H9 (cell line): ENCODE measurements at regions not wholly inside any gene's neighbourhood (a gene's known extent, or its start where the extent isn't known, plus 50 kb on each side); places are given as distances from the start of the nearest gene placed in this dataset.
"Not testable (repeated sequence)": the region's sequence is repeated elsewhere in the genome, so short reads cannot be mapped to it uniquely, and the experiment has no call there.

Source experiments
- DNase-seq: peaks from one replicate; pipeline ENCODE4 v3.0.0-alpha.2; 2017
- H2AFZ ChIP-seq: one replicate; pipeline ENCODE4 v1.6.1; 2013; ENCODE audit warnings: mild to moderate bottlenecking, low read length, control low read depth, moderate library complexity
- H2AK5ac ChIP-seq: 2 replicates; pipeline ENCODE4 v1.6.1; 2013; ENCODE audit warnings: low read length, control low read depth, mixed read lengths; ENCODE audit not compliant: insufficient read length
- H2BK120ac ChIP-seq: one replicate; pipeline ENCODE4 v1.6.1; 2013; ENCODE audit warnings: low read depth, mild to moderate bottlenecking, low read length, control low read depth, inconsistent platforms; ENCODE audit not compliant: poor library complexity, severe bottlenecking
- H2BK12ac ChIP-seq: 2 replicates; pipeline ENCODE4 v1.6.1; 2013; ENCODE audit warnings: low read length, control low read depth, mixed read lengths, low read depth; ENCODE audit not compliant: insufficient read length
- H2BK15ac ChIP-seq: 2 replicates; pipeline ENCODE4 v1.6.1; 2013; ENCODE audit warnings: low read depth, low read length, control low read depth
- H2BK20ac ChIP-seq: one replicate; pipeline ENCODE4 v1.6.1; 2013; ENCODE audit warnings: low read depth, mild to moderate bottlenecking, low read length, control low read depth, inconsistent platforms; ENCODE audit not compliant: poor library complexity, severe bottlenecking
- H2BK5ac ChIP-seq: 2 replicates; pipeline ENCODE4 v1.6.1; 2013; ENCODE audit warnings: low read length, control low read depth, mixed read lengths; ENCODE audit not compliant: insufficient read length
- H3K14ac ChIP-seq: 2 replicates; pipeline ENCODE4 v1.6.1; 2013; ENCODE audit warnings: low read length, control low read depth; ENCODE audit not compliant: insufficient read depth
- H3K18ac ChIP-seq: 2 replicates; pipeline ENCODE4 v1.6.1; 2013; ENCODE audit warnings: low read depth, mild to moderate bottlenecking, mixed read lengths, low read length, control low read depth; ENCODE audit not compliant: insufficient read length
- H3K23ac ChIP-seq: 2 replicates; pipeline ENCODE4 v1.6.1; 2013; ENCODE audit warnings: low read length, control low read depth, mixed read lengths, low read depth; ENCODE audit not compliant: insufficient read length
- H3K23me2 ChIP-seq: 2 replicates; pipeline ENCODE4 v1.6.1; 2013; ENCODE audit warnings: low read depth, mild to moderate bottlenecking, mixed read lengths, low read length, control low read depth; ENCODE audit not compliant: insufficient read length, poor library complexity, severe bottlenecking
- H3K27ac ChIP-seq: 2 replicates; pipeline ENCODE4 v1.5.1; 2013; ENCODE audit warnings: low read length, control low read depth, mixed read lengths, low read depth; ENCODE audit not compliant: insufficient read length
- H3K27me3 ChIP-seq: 2 replicates; pipeline ENCODE4 v1.6.1; 2013; ENCODE audit warnings: low read length, control low read depth, inconsistent platforms; ENCODE audit not compliant: insufficient read depth
- H3K4ac ChIP-seq: 2 replicates; pipeline ENCODE4 v1.6.1; 2013; ENCODE audit warnings: low read depth, mild to moderate bottlenecking, control low read depth, inconsistent platforms, low read length, moderate library complexity
- H3K4me1 ChIP-seq: 2 replicates; pipeline ENCODE4 v1.6.1; 2013; ENCODE audit warnings: low read length, control low read depth, inconsistent platforms; ENCODE audit not compliant: insufficient read depth
- H3K4me2 ChIP-seq: 2 replicates; pipeline ENCODE4 v1.6.1; 2013; ENCODE audit warnings: low read length, control low read depth, mixed read lengths; ENCODE audit not compliant: insufficient read length, insufficient read depth
- H3K56ac ChIP-seq: 2 replicates; pipeline ENCODE4 v1.6.1; 2013; ENCODE audit warnings: low read depth, mild to moderate bottlenecking, mixed read lengths, low read length, control low read depth; ENCODE audit not compliant: insufficient read length
- H3K79me1 ChIP-seq: 2 replicates; pipeline ENCODE4 v1.6.1; 2013; ENCODE audit warnings: low read depth, mild to moderate bottlenecking, moderate library complexity, low read length, control low read depth, inconsistent platforms; ENCODE audit not compliant: insufficient read depth, poor library complexity, severe bottlenecking
- H3K79me2 ChIP-seq: 2 replicates; pipeline ENCODE4 v1.6.1; 2013; ENCODE audit warnings: low read length, control low read depth, inconsistent platforms; ENCODE audit not compliant: insufficient read depth
- H3K9ac ChIP-seq: 2 replicates; pipeline ENCODE4 v1.6.1; 2013; ENCODE audit warnings: low read length, control low read depth, mixed read lengths; ENCODE audit not compliant: insufficient read length; ENCODE audit errors: extremely low read depth
- H3K9me3 ChIP-seq: one replicate; pipeline ENCODE4 v1.6.1; 2013; ENCODE audit warnings: low read depth, low read length, inconsistent platforms; ENCODE audit not compliant: control insufficient read depth
- H3T11ph ChIP-seq: one replicate; pipeline ENCODE4 v1.6.1; 2013; ENCODE audit warnings: mild to moderate bottlenecking, low read length, control low read depth, inconsistent platforms
- H4K20me1 ChIP-seq: one replicate; pipeline ENCODE4 v1.6.1; 2013; ENCODE audit not compliant: control insufficient read depth, insufficient read length, insufficient read depth
- H4K5ac ChIP-seq: 2 replicates; pipeline ENCODE4 v1.6.1; 2013; ENCODE audit warnings: low read depth, mild to moderate bottlenecking, mixed read lengths, low read length, control low read depth; ENCODE audit not compliant: insufficient read length
- H4K8ac ChIP-seq: replicated peaks from 2 replicates; pipeline ENCODE4 v1.6.1; 2013; ENCODE audit warnings: low read length, control low read depth, mixed read lengths, low read depth; ENCODE audit not compliant: insufficient read length
- H4K91ac ChIP-seq: 2 replicates; pipeline ENCODE4 v1.6.1; 2013; ENCODE audit warnings: low read depth, mild to moderate bottlenecking, moderate library complexity, mixed read lengths, low read length, control low read depth; ENCODE audit not compliant: insufficient read length
- H3K27ac Mint-ChIP-seq, 3 experiments: 2 replicates in 2 of 3; 3 replicates in 1 of 3; pipeline ENCODE4 v1.8.0; 2020 to 2021; ENCODE audit warnings: mixed read lengths in 3 of 3, mild to moderate bottlenecking in 1 of 3, moderate library complexity in 1 of 3
- H3K27me3 Mint-ChIP-seq: 2 replicates; pipeline ENCODE4 v1.8.0; 2021; ENCODE audit warnings: low read depth, mild to moderate bottlenecking, moderate library complexity, mixed read lengths
- H3K36me3 Mint-ChIP-seq, 3 experiments: 2 replicates in 2 of 3; 3 replicates in 1 of 3; pipeline ENCODE4 v1.8.0; 2020 to 2021; ENCODE audit warnings: low read depth in 3 of 3, mixed read lengths in 3 of 3; ENCODE audit not compliant: insufficient read depth in 1 of 3
- H3K4me1 Mint-ChIP-seq, 2 experiments: 2 replicates each; pipeline ENCODE4 v1.8.0; 2020; ENCODE audit warnings: mixed read lengths in 2 of 2
- H3K4me3 Mint-ChIP-seq, 2 experiments: 2 replicates in 1 of 2; 3 replicates in 1 of 2; pipeline ENCODE4 v1.8.0; 2020 to 2021; ENCODE audit warnings: mild to moderate bottlenecking in 2 of 2, mixed read lengths in 2 of 2, moderate library complexity in 1 of 2
- H3K9me3 Mint-ChIP-seq, 2 experiments: 2 replicates in 1 of 2; 3 replicates in 1 of 2; pipeline ENCODE4 v1.8.0; 2020; ENCODE audit warnings: mild to moderate bottlenecking in 2 of 2, mixed read lengths in 2 of 2, moderate library complexity in 1 of 2
- WGBS: extraction: QIAGEN DNeasy Blood & Tissue Kit; methylation state at CpG from one replicate; pipeline ENCODE4 v1.1.7; 2013; ENCODE audit warnings: missing lambda C conversion rate, low lambda C conversion rate, mixed read lengths; ENCODE audit not compliant: insufficient read length; ENCODE audit errors: extremely low coverage; 5-methylcytosine and 5-hydroxymethylcytosine counted together
- TF ChIP-seq, protein P1 (sequence below): fragments of 200-600 bp; sonication (generic); conservative IDR thresholded peaks from 3 replicates; pipeline ENCODE4 v1.8.0; 2021; ENCODE audit warnings: antibody characterized with exemption, mild to moderate bottlenecking

DNA sequence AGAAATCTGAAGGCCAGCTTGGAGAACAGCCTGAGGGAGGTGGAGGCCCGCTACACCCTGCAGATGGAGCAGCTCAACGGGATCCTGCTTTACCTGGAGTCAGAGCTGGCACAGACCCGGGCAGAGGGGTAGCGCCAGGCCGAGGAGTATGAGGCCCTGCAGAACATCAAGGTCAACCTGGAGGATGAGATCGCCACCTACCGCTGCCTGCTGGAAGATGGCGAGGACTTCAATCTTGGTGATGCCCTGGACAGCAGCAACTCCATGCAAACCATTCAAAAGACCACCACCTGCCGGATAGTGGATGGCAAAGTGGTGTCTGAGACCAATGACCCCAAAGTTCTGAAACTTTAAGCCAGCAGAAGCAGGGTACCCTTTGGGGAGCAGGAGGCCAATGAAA is 318.4 kb downstream of the ZFHX3 start:
- H3K79me2 ChIP-seq, H3K9me3 ChIP-seq, H2AFZ ChIP-seq, H2BK20ac ChIP-seq, H3K4me1 ChIP-seq, H2AK5ac ChIP-seq, H3K18ac ChIP-seq, DNase-seq, H3K23ac ChIP-seq, H3K27me3 Mint-ChIP-seq, H3K4me2 ChIP-seq, H3K4me3 Mint-ChIP-seq, H4K20me1 ChIP-seq, H2BK12ac ChIP-seq, H3T11ph ChIP-seq, H2BK15ac ChIP-seq, H3K79me1 ChIP-seq, H3K14ac ChIP-seq, H2BK5ac ChIP-seq, H3K4ac ChIP-seq, H3K4me1 Mint-ChIP-seq, H3K27me3 ChIP-seq, H3K27ac ChIP-seq, H4K8ac ChIP-seq, H2BK120ac ChIP-seq, H4K91ac ChIP-seq, H3K9ac ChIP-seq, H4K5ac ChIP-seq, H3K36me3 Mint-ChIP-seq, H3K23me2 ChIP-seq, H3K56ac ChIP-seq: not testable (repeated sequence)
- WGBS, result no CpG with 5 or more reads among the region's 9 CpGs
- peak overlapping the region in 1 of 3 experiments; percentile 75; a peak in 1 of 7 replicates for H3K27ac Mint-ChIP-seq
- peaks cover 0 to 12% of the 10 kb centered on the region in 2 experiments; a peak in 4 of 5 replicates for H3K9me3 Mint-ChIP-seq
- TF ChIP-seq, protein P1, sequence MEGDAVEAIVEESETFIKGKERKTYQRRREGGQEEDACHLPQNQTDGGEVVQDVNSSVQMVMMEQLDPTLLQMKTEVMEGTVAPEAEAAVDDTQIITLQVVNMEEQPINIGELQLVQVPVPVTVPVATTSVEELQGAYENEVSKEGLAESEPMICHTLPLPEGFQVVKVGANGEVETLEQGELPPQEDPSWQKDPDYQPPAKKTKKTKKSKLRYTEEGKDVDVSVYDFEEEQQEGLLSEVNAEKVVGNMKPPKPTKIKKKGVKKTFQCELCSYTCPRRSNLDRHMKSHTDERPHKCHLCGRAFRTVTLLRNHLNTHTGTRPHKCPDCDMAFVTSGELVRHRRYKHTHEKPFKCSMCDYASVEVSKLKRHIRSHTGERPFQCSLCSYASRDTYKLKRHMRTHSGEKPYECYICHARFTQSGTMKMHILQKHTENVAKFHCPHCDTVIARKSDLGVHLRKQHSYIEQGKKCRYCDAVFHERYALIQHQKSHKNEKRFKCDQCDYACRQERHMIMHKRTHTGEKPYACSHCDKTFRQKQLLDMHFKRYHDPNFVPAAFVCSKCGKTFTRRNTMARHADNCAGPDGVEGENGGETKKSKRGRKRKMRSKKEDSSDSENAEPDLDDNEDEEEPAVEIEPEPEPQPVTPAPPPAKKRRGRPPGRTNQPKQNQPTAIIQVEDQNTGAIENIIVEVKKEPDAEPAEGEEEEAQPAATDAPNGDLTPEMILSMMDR, result peak; percentile 42; the same call in 1 of the 3 replicates
